Peyer's patch (tissue), 4 donors: ENCODE measurements at regions not wholly inside any gene's neighbourhood (a gene's known extent, or its start where the extent isn't known, plus 50 kb on each side); places are given as distances from the start of the nearest gene placed in this dataset.

Experiments
- CTCF ChIP-seq, 6 experiments: fragments of 450-650 bp in 4 of 6; fragments of 200-600 bp in 2 of 6; sonication (generic) in 1 of 6; IDR thresholded peaks; one replicate each; pipeline ENCODE4 v1.5.1; 2017 to 2019; ENCODE audit warnings: antibody characterized with exemption in 6 of 6, mild to moderate bottlenecking in 3 of 6, moderate library complexity in 1 of 6
- POLR2A ChIP-seq, 2 donors: fragments of 450-650 bp; IDR thresholded peaks; one replicate each; pipeline ENCODE4 v1.5.1; 2017; ENCODE audit warnings: antibody characterized with exemption in 2 of 2, mild to moderate bottlenecking in 2 of 2, moderate library complexity in 2 of 2

GRCh38 chr2:192675681-192676080 lies 480.9 kb upstream of the TMEFF2 start:
- no peak for TF ChIP-seq POLR2A (IDR thresholded peaks at IDR 0.05)
- no peak for TF ChIP-seq CTCF (IDR thresholded peaks at IDR 0.05)
